22Rv1 (cell line): ENCODE measurements at regions not wholly inside any gene's neighbourhood (a gene's known extent, or its start where the extent isn't known, plus 50 kb on each side); places are given as distances from the start of the nearest gene placed in this dataset.

Experiments used
- H3K27ac ChIP-seq: fragments of 450-650 bp; 2 replicates; pipeline ENCODE4 v1.5.1; 2017
- ZFX ChIP-seq: fragments of 450-650 bp; IDR thresholded peaks from 2 replicates; pipeline ENCODE4 v1.6.1; 2017; ENCODE audit warnings: antibody characterized with exemption, borderline replicate concordance
- TF ChIP-seq, protein P1 (sequence below): fragments of 450-650 bp; IDR thresholded peaks from 2 replicates; pipeline ENCODE4 v1.5.1; 2017; ENCODE audit warnings: mild to moderate bottlenecking

GRCh38 chr2:2768476-2768875, 437.4 kb upstream of the MYT1L start:
- H3K27ac ChIP-seq: no peak overlapping the region
- TF ChIP-seq, protein P1, sequence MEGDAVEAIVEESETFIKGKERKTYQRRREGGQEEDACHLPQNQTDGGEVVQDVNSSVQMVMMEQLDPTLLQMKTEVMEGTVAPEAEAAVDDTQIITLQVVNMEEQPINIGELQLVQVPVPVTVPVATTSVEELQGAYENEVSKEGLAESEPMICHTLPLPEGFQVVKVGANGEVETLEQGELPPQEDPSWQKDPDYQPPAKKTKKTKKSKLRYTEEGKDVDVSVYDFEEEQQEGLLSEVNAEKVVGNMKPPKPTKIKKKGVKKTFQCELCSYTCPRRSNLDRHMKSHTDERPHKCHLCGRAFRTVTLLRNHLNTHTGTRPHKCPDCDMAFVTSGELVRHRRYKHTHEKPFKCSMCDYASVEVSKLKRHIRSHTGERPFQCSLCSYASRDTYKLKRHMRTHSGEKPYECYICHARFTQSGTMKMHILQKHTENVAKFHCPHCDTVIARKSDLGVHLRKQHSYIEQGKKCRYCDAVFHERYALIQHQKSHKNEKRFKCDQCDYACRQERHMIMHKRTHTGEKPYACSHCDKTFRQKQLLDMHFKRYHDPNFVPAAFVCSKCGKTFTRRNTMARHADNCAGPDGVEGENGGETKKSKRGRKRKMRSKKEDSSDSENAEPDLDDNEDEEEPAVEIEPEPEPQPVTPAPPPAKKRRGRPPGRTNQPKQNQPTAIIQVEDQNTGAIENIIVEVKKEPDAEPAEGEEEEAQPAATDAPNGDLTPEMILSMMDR: no peak
- TF ChIP-seq ZFX: no peak

DNA sequence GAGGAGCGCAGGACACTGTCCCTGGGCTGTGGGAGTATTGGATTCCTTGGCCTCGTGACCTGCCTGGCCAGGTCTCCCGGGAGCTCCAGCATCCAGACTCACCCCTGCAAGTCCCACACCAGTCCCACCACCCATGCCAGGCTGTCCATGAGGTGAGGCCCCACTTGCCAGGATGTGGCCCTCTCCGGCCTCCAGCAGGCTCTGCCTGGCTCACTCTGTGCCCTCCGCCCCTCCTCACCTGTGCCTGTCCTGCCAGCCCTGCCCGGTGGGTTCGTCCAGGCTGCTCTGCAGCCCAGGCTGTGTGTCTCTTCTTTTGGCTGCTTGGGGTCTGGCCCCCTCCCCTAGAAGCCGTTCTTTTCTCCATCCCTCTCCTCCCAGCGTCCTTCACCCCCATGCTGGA, 436.8 kb upstream of the MYT1L start:
- TF ChIP-seq ZFX: no peak
- TF ChIP-seq, protein P1: no peak
- H3K27ac ChIP-seq: no peak overlapping the region

- H3K27ac ChIP-seq: no peak overlapping the region
- TF ChIP-seq, protein P1: no peak
- TF ChIP-seq ZFX: no peak
These were observed 434.9 kb upstream of the MYT1L start for GRCh38 chr2:2765839-2766495.

- TF ChIP-seq, protein P1: no peak
- TF ChIP-seq ZFX: no peak
- no peak overlapping the region for H3K27ac ChIP-seq
These were observed 434.2 kb upstream of the MYT1L start for GRCh38 chr2:2765176-2765800.

- H3K27ac ChIP-seq: no peak overlapping the region
- no peak for TF ChIP-seq ZFX
- TF ChIP-seq, protein P1: no peak
These were observed 433.7 kb upstream of the MYT1L start for GRCh38 chr2:2764739-2765138.

GRCh38 chr2:2764001-2764355, 432.9 kb upstream of the MYT1L start:
- TF ChIP-seq, protein P1: no peak
- no peak for TF ChIP-seq ZFX
- H3K27ac ChIP-seq: no peak overlapping the region

DNA sequence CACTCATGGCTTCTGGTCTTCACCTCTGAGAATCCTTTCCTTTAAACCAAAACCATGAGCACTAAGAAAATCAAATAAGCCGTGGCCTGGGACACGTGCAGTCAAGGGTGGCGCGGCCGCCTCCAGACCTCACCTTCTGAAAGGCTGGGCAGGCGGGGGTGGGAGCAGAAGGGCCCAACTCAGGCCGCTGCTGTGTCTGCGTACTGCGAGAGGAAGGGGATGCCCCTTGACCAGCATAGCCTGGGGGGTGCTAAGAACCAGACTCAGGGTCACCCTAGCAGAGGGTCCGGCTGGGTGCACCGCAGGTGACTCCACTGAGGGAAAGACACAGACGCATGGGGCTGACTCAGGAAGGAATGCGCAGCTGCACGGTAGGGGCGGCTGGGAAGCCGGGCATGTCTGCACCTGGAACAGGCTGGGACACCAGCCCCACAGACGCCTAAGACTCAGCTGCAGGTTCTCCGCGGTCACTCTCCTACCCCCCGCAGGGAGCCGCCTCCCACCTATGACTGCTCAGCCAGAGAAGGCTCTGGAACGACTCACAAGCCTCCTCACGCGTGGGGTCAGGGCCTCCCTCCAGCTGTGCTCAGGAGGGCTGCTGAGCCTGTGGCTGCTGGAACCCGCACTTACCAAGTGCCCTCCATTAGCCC, 432.4 kb upstream of the MYT1L start:
- no peak overlapping the region for H3K27ac ChIP-seq
- TF ChIP-seq, protein P1: no peak
